NB4 (cell line): ENCODE measurements at regions not wholly inside any gene's neighbourhood (a gene's known extent, or its start where the extent isn't known, plus 50 kb on each side); places are given as distances from the start of the nearest gene placed in this dataset.

Experiments
- DNase-seq: peaks from one replicate; pipeline ENCODE4 v3.0.0; 2010; ENCODE audit warnings: low read depth
- H3K4me3 ChIP-seq: one replicate; pipeline ENCODE4 v1.5.1; 2011; ENCODE audit warnings: mild to moderate bottlenecking, low read depth, low read length, moderate library complexity
- MYC ChIP-seq: IDR thresholded peaks from 2 replicates; pipeline ENCODE4 v1.6.1; 2011; ENCODE audit warnings: low read depth, low read length
- POLR2A ChIP-seq: IDR thresholded peaks from 2 replicates; pipeline ENCODE4 v1.6.1; 2011; ENCODE audit warnings: mild to moderate bottlenecking; ENCODE audit not compliant: insufficient read length; ENCODE audit errors: extremely low read depth
- TF ChIP-seq, protein P1 (sequence below): IDR thresholded peaks from 2 replicates; pipeline ENCODE4 v1.6.1; 2011; ENCODE audit warnings: low read depth, low read length
- TF ChIP-seq, protein P2 (sequence below): IDR thresholded peaks from one replicate; pipeline ENCODE4 v1.5.1; 2012; ENCODE audit warnings: low read depth, low read length

DNA sequence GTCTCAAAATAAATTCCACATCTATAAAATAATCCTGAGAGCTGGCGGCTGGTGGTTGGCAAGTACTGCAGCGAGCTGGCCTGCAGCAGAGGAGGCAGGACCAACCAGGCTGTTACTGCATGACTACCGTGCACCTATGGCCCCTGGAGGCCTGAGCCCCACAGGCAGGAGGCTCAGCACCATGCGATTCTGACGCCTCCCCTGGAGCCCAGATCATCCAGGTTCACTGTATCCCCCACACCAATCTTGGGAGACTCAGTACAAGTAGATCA, 159.5 kb upstream of the NCAM1 start:
- DNase-seq, result no peak
- H3K4me3 ChIP-seq, result no peak overlapping the region
- TF ChIP-seq, protein P1, sequence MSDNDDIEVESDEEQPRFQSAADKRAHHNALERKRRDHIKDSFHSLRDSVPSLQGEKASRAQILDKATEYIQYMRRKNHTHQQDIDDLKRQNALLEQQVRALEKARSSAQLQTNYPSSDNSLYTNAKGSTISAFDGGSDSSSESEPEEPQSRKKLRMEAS, result no peak
- TF ChIP-seq MYC, result no peak
- TF ChIP-seq POLR2A, result no peak
- TF ChIP-seq, protein P2, sequence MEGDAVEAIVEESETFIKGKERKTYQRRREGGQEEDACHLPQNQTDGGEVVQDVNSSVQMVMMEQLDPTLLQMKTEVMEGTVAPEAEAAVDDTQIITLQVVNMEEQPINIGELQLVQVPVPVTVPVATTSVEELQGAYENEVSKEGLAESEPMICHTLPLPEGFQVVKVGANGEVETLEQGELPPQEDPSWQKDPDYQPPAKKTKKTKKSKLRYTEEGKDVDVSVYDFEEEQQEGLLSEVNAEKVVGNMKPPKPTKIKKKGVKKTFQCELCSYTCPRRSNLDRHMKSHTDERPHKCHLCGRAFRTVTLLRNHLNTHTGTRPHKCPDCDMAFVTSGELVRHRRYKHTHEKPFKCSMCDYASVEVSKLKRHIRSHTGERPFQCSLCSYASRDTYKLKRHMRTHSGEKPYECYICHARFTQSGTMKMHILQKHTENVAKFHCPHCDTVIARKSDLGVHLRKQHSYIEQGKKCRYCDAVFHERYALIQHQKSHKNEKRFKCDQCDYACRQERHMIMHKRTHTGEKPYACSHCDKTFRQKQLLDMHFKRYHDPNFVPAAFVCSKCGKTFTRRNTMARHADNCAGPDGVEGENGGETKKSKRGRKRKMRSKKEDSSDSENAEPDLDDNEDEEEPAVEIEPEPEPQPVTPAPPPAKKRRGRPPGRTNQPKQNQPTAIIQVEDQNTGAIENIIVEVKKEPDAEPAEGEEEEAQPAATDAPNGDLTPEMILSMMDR, result no peak

DNA sequence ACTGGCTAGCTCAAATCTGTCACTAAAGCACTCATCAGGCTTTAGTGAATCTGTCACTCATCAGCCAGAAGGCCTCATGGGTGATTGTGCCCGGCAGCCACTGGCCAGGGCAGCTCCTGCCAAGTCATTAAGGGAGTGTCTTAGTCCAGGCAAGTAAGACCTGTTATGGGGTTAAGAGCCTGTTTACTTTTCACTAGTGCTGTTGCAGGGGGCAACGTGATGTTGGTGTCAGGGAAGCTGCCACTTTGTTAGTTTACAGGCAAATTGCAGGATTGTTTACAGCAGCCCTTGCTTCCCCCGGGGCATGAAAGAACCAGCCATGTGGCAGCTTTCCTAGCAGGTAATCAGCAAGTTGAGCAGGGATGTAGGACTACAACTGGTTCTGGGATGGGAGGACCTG, 155.6 kb upstream of the NCAM1 start:
- DNase-seq, result no peak
- TF ChIP-seq, protein P2, result no peak
- TF ChIP-seq MYC, result no peak
- no peak for TF ChIP-seq POLR2A
- TF ChIP-seq, protein P1, result no peak
- H3K4me3 ChIP-seq, result no peak overlapping the region

DNA sequence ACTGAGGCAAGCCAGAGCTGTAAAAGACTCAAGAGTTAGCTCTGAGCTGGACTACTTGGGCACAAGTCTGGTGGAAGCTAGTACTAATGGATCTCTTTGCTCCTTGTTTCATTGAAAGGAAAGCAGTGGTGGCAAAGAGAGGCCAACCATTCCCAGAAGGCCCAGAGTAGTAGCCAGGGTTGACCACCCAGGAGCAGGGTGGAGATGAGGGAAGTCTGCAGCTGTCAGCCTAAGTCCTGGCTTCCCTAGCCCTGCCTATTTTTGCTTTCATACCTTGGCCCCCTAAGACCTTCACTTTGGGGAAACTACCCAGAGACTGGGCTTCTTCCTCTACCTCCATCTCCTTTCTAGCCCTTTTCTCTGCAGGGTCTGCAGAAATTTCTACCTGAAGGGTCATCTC, 155.0 kb upstream of the NCAM1 start:
- DNase-seq, result no peak
- H3K4me3 ChIP-seq, result no peak overlapping the region
- TF ChIP-seq, protein P1, result no peak
- TF ChIP-seq POLR2A, result no peak
- TF ChIP-seq, protein P2, result no peak
- no peak for TF ChIP-seq MYC

DNA sequence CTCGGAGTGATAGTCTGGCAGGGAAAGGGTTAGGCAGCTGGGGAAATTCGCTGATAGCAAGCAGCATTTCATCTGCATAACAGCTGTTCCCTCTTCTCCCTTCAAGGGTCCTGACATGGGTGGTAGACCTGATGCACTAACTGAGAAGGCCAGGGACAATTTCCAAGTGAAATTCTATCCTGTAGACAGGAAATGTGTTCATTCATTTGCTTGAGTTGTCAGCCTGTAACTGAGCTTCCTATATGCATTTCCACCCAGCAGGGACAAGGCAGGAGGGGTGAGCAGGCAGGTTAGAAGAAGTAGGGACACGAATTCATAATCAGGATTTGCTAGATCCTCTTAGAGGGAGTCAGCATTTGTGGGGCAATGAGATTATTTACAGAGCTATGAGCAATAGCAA, 154.3 kb upstream of the NCAM1 start:
- TF ChIP-seq MYC, result no peak
- no peak for TF ChIP-seq POLR2A
- TF ChIP-seq, protein P2, result no peak
- TF ChIP-seq, protein P1, result no peak
- no peak for DNase-seq
- H3K4me3 ChIP-seq, result no peak overlapping the region

DNA sequence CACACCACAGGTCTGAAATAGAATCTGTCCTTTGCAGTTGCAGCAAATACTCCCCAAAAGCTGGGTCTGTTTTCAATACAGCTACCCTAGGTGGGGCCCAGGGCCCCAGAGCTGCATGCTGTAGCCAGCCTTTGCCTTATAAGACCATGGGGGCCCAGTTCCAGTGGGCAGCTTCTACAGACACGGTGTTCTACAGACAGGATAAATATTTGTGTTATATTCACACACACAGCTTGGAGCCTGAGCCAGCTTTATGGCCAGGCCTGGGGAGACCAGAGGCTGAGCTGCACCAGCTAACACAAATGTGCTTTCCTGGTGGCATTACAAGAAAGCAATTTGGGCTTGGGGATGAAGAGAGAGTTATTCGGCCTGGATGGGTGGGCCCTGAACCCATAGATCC, 151.8 kb upstream of the NCAM1 start:
- DNase-seq, result no peak
- H3K4me3 ChIP-seq, result no peak overlapping the region
- TF ChIP-seq, protein P1, result no peak
- no peak for TF ChIP-seq POLR2A
- TF ChIP-seq, protein P2, result no peak
- no peak for TF ChIP-seq MYC

DNA sequence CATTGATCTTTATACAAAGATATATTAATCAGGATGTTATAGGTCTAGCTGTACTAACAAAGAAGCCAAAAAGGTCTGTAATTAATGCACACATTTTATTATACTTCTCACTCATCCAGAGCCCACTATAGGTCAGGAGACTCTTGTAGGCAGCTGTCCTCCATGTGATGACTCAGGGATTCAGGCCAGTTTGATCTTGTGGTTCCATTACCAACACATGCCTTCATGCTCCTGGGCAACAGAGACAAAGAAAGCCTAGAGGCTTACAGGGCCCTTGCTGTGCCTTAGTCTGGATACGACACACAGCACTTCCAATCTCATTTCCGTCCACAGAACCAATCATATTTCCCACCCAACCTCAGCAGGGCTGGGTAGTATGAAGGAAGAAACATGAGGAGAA, 150.3 kb upstream of the NCAM1 start:
- H3K4me3 ChIP-seq, result no peak overlapping the region
- TF ChIP-seq MYC, result no peak
- TF ChIP-seq, protein P1, result no peak
- TF ChIP-seq POLR2A, result no peak
- TF ChIP-seq, protein P2, result no peak
- DNase-seq, result no peak
